ENCODE measurements at regions not wholly inside any gene's neighbourhood (a gene's known extent, or its start where the extent isn't known, plus 50 kb on each side); places are given as distances from the start of the nearest gene placed in this dataset.

GRCh38 chr2:4844881-4845280 lies 847.3 kb upstream of the SOX11 start:
- no peak for DNase-seq (ENCODE audit: low read depth)

- no peak for DNase-seq (ENCODE audit: low read depth)
These were observed 830.2 kb upstream of the SOX11 start for GRCh38 chr2:4862031-4862430.

- DNase-seq (ENCODE audit: low read depth), result no peak
These were observed 826.0 kb upstream of the SOX11 start for GRCh38 chr2:4866198-4866597.

GRCh38 chr2:4868466-4868865 lies 823.7 kb upstream of the SOX11 start:
- DNase-seq (ENCODE audit: low read depth), result no peak

GRCh38 chr2:4869154-4869553 lies 823.0 kb upstream of the SOX11 start:
- no peak for DNase-seq (ENCODE audit: low read depth)

GRCh38 chr2:4873364-4873763 lies 818.8 kb upstream of the SOX11 start:
- no peak for DNase-seq (ENCODE audit: low read depth)

- DNase-seq (ENCODE audit: low read depth), result no peak
These were observed 818.1 kb upstream of the SOX11 start for GRCh38 chr2:4873876-4874593.

GRCh38 chr2:4882421-4882820 lies 809.8 kb upstream of the SOX11 start:
- DNase-seq (ENCODE audit: low read depth), result no peak

GRCh38 chr2:4882941-4883340 lies 809.2 kb upstream of the SOX11 start:
- DNase-seq (ENCODE audit: low read depth), result no peak

GRCh38 chr2:4883375-4883774 lies 808.8 kb upstream of the SOX11 start:
- DNase-seq (ENCODE audit: low read depth), result no peak

GRCh38 chr2:4884117-4884571 lies 808.0 kb upstream of the SOX11 start:
- no peak for DNase-seq (ENCODE audit: low read depth)

GRCh38 chr2:4891394-4891793 lies 800.8 kb upstream of the SOX11 start:
- no peak for DNase-seq (ENCODE audit: low read depth)

GRCh38 chr2:4895371-4895770 lies 796.8 kb upstream of the SOX11 start:
- DNase-seq (ENCODE audit: low read depth), result no peak

- DNase-seq (ENCODE audit: low read depth), result no peak
These were observed 793.5 kb upstream of the SOX11 start for GRCh38 chr2:4898706-4899105.

GRCh38 chr2:4900242-4900641 lies 791.9 kb upstream of the SOX11 start:
- DNase-seq (ENCODE audit: low read depth), result no peak

GRCh38 chr2:4900861-4901770 lies 791.1 kb upstream of the SOX11 start:
- no peak for DNase-seq (ENCODE audit: low read depth)

GRCh38 chr2:4903656-4904348 lies 788.4 kb upstream of the SOX11 start:
- DNase-seq (ENCODE audit: low read depth), result no peak

GRCh38 chr2:4908461-4908860 lies 783.7 kb upstream of the SOX11 start:
- DNase-seq (ENCODE audit: low read depth), result no peak

GRCh38 chr2:4909346-4910009 lies 782.7 kb upstream of the SOX11 start:
- no peak for DNase-seq (ENCODE audit: low read depth)

- no peak for DNase-seq (ENCODE audit: low read depth)
These were observed 778.1 kb upstream of the SOX11 start for GRCh38 chr2:4914036-4914435.

GRCh38 chr2:4914551-4914950 lies 777.6 kb upstream of the SOX11 start:
- DNase-seq (ENCODE audit: low read depth), result no peak

- no peak for DNase-seq (ENCODE audit: low read depth)
These were observed 776.8 kb upstream of the SOX11 start for GRCh38 chr2:4915357-4915756.
